ENCODE measurements at regions not wholly inside any gene's neighbourhood (a gene's known extent, or its start where the extent isn't known, plus 50 kb on each side); places are given as distances from the start of the nearest gene placed in this dataset.
A peak's percentile ranks its signal among the peaks of the same experiment; 100 is the strongest.
"Not testable (repeated sequence)": the region's sequence is repeated elsewhere in the genome, so short reads cannot be mapped to it uniquely, and the experiment has no call there.

- H3K36me3 Mint-ChIP-seq (ENCODE audit: low read depth); H3K9me3 Mint-ChIP-seq; H3K27ac Mint-ChIP-seq; DNase-seq; CTCF ChIA-PET; POLR2A ChIA-PET; H3K4me3 Mint-ChIP-seq; H3K27me3 Mint-ChIP-seq; H3K4me1 Mint-ChIP-seq: not testable (repeated sequence)
Measured at GRCh38 chr1:144140243-144140642, 168.5 kb upstream of the FAM72C start.

- H3K9me3 Mint-ChIP-seq; H3K36me3 Mint-ChIP-seq (ENCODE audit: low read depth); H3K4me1 Mint-ChIP-seq; H3K27me3 Mint-ChIP-seq; CTCF ChIA-PET; POLR2A ChIA-PET; DNase-seq; H3K27ac Mint-ChIP-seq; H3K4me3 Mint-ChIP-seq: not testable (repeated sequence)
Measured at GRCh38 chr1:144105006-144105405, 133.2 kb upstream of the FAM72C start.

GRCh38 chr1:144104000-144104677, 132.4 kb upstream of the FAM72C start:
- H3K9me3 Mint-ChIP-seq; H3K4me3 Mint-ChIP-seq; H3K4me1 Mint-ChIP-seq; H3K36me3 Mint-ChIP-seq (ENCODE audit: low read depth); POLR2A ChIA-PET; H3K27ac Mint-ChIP-seq; CTCF ChIA-PET; H3K27me3 Mint-ChIP-seq: not testable (repeated sequence)
- peak; percentile 32 for DNase-seq

GRCh38 chr1:144103156-144103880, 131.5 kb upstream of the FAM72C start:
- H3K27ac Mint-ChIP-seq; H3K4me3 Mint-ChIP-seq; POLR2A ChIA-PET; CTCF ChIA-PET; H3K9me3 Mint-ChIP-seq; H3K4me1 Mint-ChIP-seq; H3K27me3 Mint-ChIP-seq; H3K36me3 Mint-ChIP-seq (ENCODE audit: low read depth): not testable (repeated sequence)
- DNase-seq: peak; percentile 31

- POLR2A ChIA-PET; H3K4me1 Mint-ChIP-seq; H3K9me3 Mint-ChIP-seq; H3K36me3 Mint-ChIP-seq (ENCODE audit: low read depth); H3K27me3 Mint-ChIP-seq; CTCF ChIA-PET; H3K4me3 Mint-ChIP-seq; H3K27ac Mint-ChIP-seq: not testable (repeated sequence)
- peak; percentile 5 for DNase-seq
Measured at GRCh38 chr1:144102046-144102745, 130.4 kb upstream of the FAM72C start.

GRCh38 chr1:144101397-144102045, 129.7 kb upstream of the FAM72C start:
- Mint-ChIP-seq H3K27me3 (no peaks in the 10 kb centered on the region), H3K36me3 (ENCODE audit: low read depth) (no peaks in the 10 kb centered on the region), H3K4me1 (no peaks in the 10 kb centered on the region), H3K9me3 (peaks cover 7% of the 10 kb centered on the region), H3K27ac (no peak overlapping the region), H3K4me3 (no peak overlapping the region)
- CTCF ChIA-PET: no interaction called here
- peak; percentile 6 for DNase-seq
- POLR2A ChIA-PET: no interaction called here

- Mint-ChIP-seq H3K4me3 (peak overlapping the region; percentile 67), H3K27ac (peak overlapping the region; percentile 79)
- H3K36me3 Mint-ChIP-seq (ENCODE audit: low read depth); H3K4me1 Mint-ChIP-seq; H3K9me3 Mint-ChIP-seq; POLR2A ChIA-PET; CTCF ChIA-PET; H3K27me3 Mint-ChIP-seq: not testable (repeated sequence)
- peak; percentile 37 for DNase-seq
Measured at GRCh38 chr1:144077167-144077841, 105.5 kb upstream of the FAM72C start.

GRCh38 chr1:144076646-144077045, 104.9 kb upstream of the FAM72C start:
- POLR2A ChIA-PET; CTCF ChIA-PET; DNase-seq; H3K27me3 Mint-ChIP-seq; H3K4me1 Mint-ChIP-seq; H3K27ac Mint-ChIP-seq; H3K9me3 Mint-ChIP-seq; H3K4me3 Mint-ChIP-seq; H3K36me3 Mint-ChIP-seq (ENCODE audit: low read depth): not testable (repeated sequence)

- H3K4me1 Mint-ChIP-seq; CTCF ChIA-PET; H3K27ac Mint-ChIP-seq; POLR2A ChIA-PET; H3K36me3 Mint-ChIP-seq (ENCODE audit: low read depth); H3K4me3 Mint-ChIP-seq; H3K9me3 Mint-ChIP-seq; H3K27me3 Mint-ChIP-seq; DNase-seq: not testable (repeated sequence)
Measured at GRCh38 chr1:144070394-144071053, 98.7 kb upstream of the FAM72C start.

- not testable (repeated sequence) for H3K9me3 Mint-ChIP-seq; H3K36me3 Mint-ChIP-seq (ENCODE audit: low read depth); H3K4me3 Mint-ChIP-seq
Measured at GRCh38 chr1:144067042-144067441, 95.3 kb upstream of the FAM72C start.

GRCh38 chr1:144066071-144066813, 94.5 kb upstream of the FAM72C start:
- DNase-seq; H3K36me3 Mint-ChIP-seq (ENCODE audit: low read depth); H3K27ac Mint-ChIP-seq; H3K4me1 Mint-ChIP-seq; CTCF ChIA-PET; H3K27me3 Mint-ChIP-seq; H3K4me3 Mint-ChIP-seq; POLR2A ChIA-PET; H3K9me3 Mint-ChIP-seq: not testable (repeated sequence)

More at GRCh38 chr1:144067042-144067441, 95.3 kb upstream of the FAM72C start:
- CTCF ChIA-PET, H3K4me1 Mint-ChIP-seq, POLR2A ChIA-PET, H3K27me3 Mint-ChIP-seq, DNase-seq, H3K27ac Mint-ChIP-seq: not testable (repeated sequence)

- H3K4me1 Mint-ChIP-seq; POLR2A ChIA-PET; H3K4me3 Mint-ChIP-seq; CTCF ChIA-PET; H3K27ac Mint-ChIP-seq; H3K36me3 Mint-ChIP-seq (ENCODE audit: low read depth); H3K9me3 Mint-ChIP-seq; H3K27me3 Mint-ChIP-seq; DNase-seq: not testable (repeated sequence)
Measured at GRCh38 chr1:144065299-144066060, 93.7 kb upstream of the FAM72C start.
